Left cardiac atrium (tissue), 4 donors: ENCODE measurements at regions not wholly inside any gene's neighbourhood (a gene's known extent, or its start where the extent isn't known, plus 50 kb on each side); places are given as distances from the start of the nearest gene placed in this dataset.
"Not testable (repeated sequence)": the region's sequence is repeated elsewhere in the genome, so short reads cannot be mapped to it uniquely, and the experiment has no call there.

Source experiments
- ATAC-seq, 2 donors: fragments of 200-7000 bp; cut with Tn5 transposase; one replicate each; pipeline ENCODE4 v1.9.1; 2020; ENCODE audit warnings: mild to moderate bottlenecking in 2 of 2, moderate library complexity in 2 of 2
- DNase-seq: peaks from one replicate; pipeline ENCODE4 v3.0.0-alpha.2; 2020
- intact Hi-C, 2 donors: fragments of 100-400 bp; cut with DNase I; formaldehyde crosslinking; loops; one replicate each; pipeline versions ENCODE4 v1.14.1 to v1.15.1; 2022 to 2023
- donor health status: DM: no; HTN: yes; CAD: no.
- donor health status: DM: no; HTN: yes; CAD: no; lungs with severe emphysema.
- donor health status: DM: yes; HTN: yes; CAD: no.
- donor health status: Dilated cardiomyopathy.

- DNase-seq (no peak), ATAC-seq (no peak)
- intact Hi-C loops, result no loop called here
These were observed 773.2 kb downstream of the FAM181B start for GRCh38 chr11:81960443-81960842.

- intact Hi-C loops, result no loop called here
- ATAC-seq, result no peak
- no peak for DNase-seq
These were observed 774.3 kb downstream of the FAM181B start for GRCh38 chr11:81959341-81959740.

- DNase-seq, intact Hi-C loops, ATAC-seq: not testable (repeated sequence)
These were observed 779.4 kb downstream of the FAM181B start for GRCh38 chr11:81954301-81954700.

- intact Hi-C loops, result no loop called here
- no peak for ATAC-seq
- DNase-seq, result no peak
These were observed 786.8 kb downstream of the FAM181B start for GRCh38 chr11:81946831-81947230.

GRCh38 chr11:81942646-81943045 is 791.0 kb downstream of the FAM181B start:
- ATAC-seq, result no peak
- no peak for DNase-seq
- intact Hi-C loops, result no loop called here

- DNase-seq (no peak), ATAC-seq (no peak)
- intact Hi-C loops, result no loop called here
These were observed 791.7 kb downstream of the FAM181B start for GRCh38 chr11:81941998-81942397.

- ATAC-seq (no peak), DNase-seq (no peak)
- intact Hi-C loops, result no loop called here
These were observed 801.4 kb downstream of the FAM181B start for GRCh38 chr11:81932303-81932702.

GRCh38 chr11:81920205-81920604 is 813.5 kb downstream of the FAM181B start:
- intact Hi-C loops, result no loop called here
- no peak for ATAC-seq
- no peak for DNase-seq

GRCh38 chr11:81916451-81916850 is 817.2 kb downstream of the FAM181B start:
- DNase-seq (no peak), ATAC-seq (no peak)
- intact Hi-C loops, result no loop called here

- DNase-seq, result no peak
- intact Hi-C loops, result no loop called here
- peak in 1 of 2 donors; percentile 40 for ATAC-seq
These were observed 818.6 kb downstream of the FAM181B start for GRCh38 chr11:81915045-81915444.

GRCh38 chr11:81913793-81914192 is 819.9 kb downstream of the FAM181B start:
- intact Hi-C loops, result no loop called here
- no peak for ATAC-seq
- DNase-seq, result no peak

GRCh38 chr11:81907996-81908395 is 825.7 kb downstream of the FAM181B start:
- DNase-seq, result no peak
- ATAC-seq, result no peak
- intact Hi-C loops, result no loop called here

GRCh38 chr11:81899156-81899555 is 834.5 kb downstream of the FAM181B start:
- DNase-seq (no peak), ATAC-seq (no peak)
- intact Hi-C loops, result no loop called here

GRCh38 chr11:81897639-81898038 is 836.0 kb downstream of the FAM181B start:
- no peak for DNase-seq
- peak in 1 of 2 donors; percentile 42 for ATAC-seq
- intact Hi-C loops, result no loop called here

GRCh38 chr11:81895258-81895657 is 838.4 kb downstream of the FAM181B start:
- DNase-seq (no peak), ATAC-seq (no peak)
- intact Hi-C loops, result no loop called here

GRCh38 chr11:81892770-81893635 is 840.7 kb downstream of the FAM181B start:
- ATAC-seq (no peak), DNase-seq (no peak)
- intact Hi-C loops, result no loop called here

GRCh38 chr11:81888391-81888790 is 845.3 kb downstream of the FAM181B start:
- DNase-seq (no peak), ATAC-seq (no peak)
- intact Hi-C loops, result no loop called here

- DNase-seq (no peak), ATAC-seq (no peak)
- intact Hi-C loops, result no loop called here
These were observed 846.0 kb downstream of the FAM181B start for GRCh38 chr11:81887671-81888070.

- ATAC-seq (no peak), DNase-seq (no peak)
- intact Hi-C loops, result no loop called here
These were observed 847.1 kb downstream of the FAM181B start for GRCh38 chr11:81886406-81887075.

GRCh38 chr11:81874635-81875034 is 859.0 kb downstream of the FAM181B start:
- intact Hi-C loops, result no loop called here
- no peak for ATAC-seq
- DNase-seq, result no peak

- ATAC-seq (no peak), DNase-seq (no peak)
- intact Hi-C loops, result no loop called here
These were observed 862.8 kb downstream of the FAM181B start for GRCh38 chr11:81870815-81871214.
